ENCODE measurements at regions not wholly inside any gene's neighbourhood (a gene's known extent, or its start where the extent isn't known, plus 50 kb on each side); places are given as distances from the start of the nearest gene placed in this dataset.

- no peak for DNase-seq (ENCODE audit: low read depth, low spot score)
- no peak overlapping the region for H3K4me3 ChIP-seq (ENCODE audit: low read depth, low read length)
- no peak for TF ChIP-seq CTCF (IDR thresholded peaks at IDR 0.05; ENCODE audit: low read depth, low read length)
- in situ Hi-C loops (cut with HindIII; ENCODE audit: low sequenced_read_pairs) = no loop called here
These were observed 119.3 kb downstream of the SIK1 start for GRCh38 chr21:43307677-43308070.

GRCh38 chr21:43306911-43307676 is 119.8 kb downstream of the SIK1 start:
- no peak for TF ChIP-seq CTCF (IDR thresholded peaks at IDR 0.05; ENCODE audit: low read depth, low read length)
- DNase-seq (ENCODE audit: low read depth, low spot score) = peak; percentile 17
- in situ Hi-C loops (cut with HindIII; ENCODE audit: low sequenced_read_pairs) = no loop called here
- H3K4me3 ChIP-seq (ENCODE audit: low read depth, low read length) = no peak overlapping the region

GRCh38 chr21:43306391-43306790 is 120.5 kb downstream of the SIK1 start:
- no peak overlapping the region for H3K4me3 ChIP-seq (ENCODE audit: low read depth, low read length)
- no peak for TF ChIP-seq CTCF (IDR thresholded peaks at IDR 0.05; ENCODE audit: low read depth, low read length)
- no peak for DNase-seq (ENCODE audit: low read depth, low spot score)
- in situ Hi-C loops (cut with HindIII; ENCODE audit: low sequenced_read_pairs) = no loop called here

GRCh38 chr21:43305811-43306311 is 121.1 kb downstream of the SIK1 start:
- no peak for DNase-seq (ENCODE audit: low read depth, low spot score)
- in situ Hi-C loops (cut with HindIII; ENCODE audit: low sequenced_read_pairs) = no loop called here
- no peak overlapping the region for H3K4me3 ChIP-seq (ENCODE audit: low read depth, low read length)
- no peak for TF ChIP-seq CTCF (IDR thresholded peaks at IDR 0.05; ENCODE audit: low read depth, low read length)

- no peak for TF ChIP-seq CTCF (IDR thresholded peaks at IDR 0.05; ENCODE audit: low read depth, low read length)
- H3K4me3 ChIP-seq (ENCODE audit: low read depth, low read length) = no peak overlapping the region
- DNase-seq (ENCODE audit: low read depth, low spot score) = no peak
- in situ Hi-C loops (cut with HindIII; ENCODE audit: low sequenced_read_pairs) = no loop called here
These were observed 121.6 kb downstream of the SIK1 start for GRCh38 chr21:43305336-43305665.

- H3K4me3 ChIP-seq (ENCODE audit: low read depth, low read length) = no peak overlapping the region
- TF ChIP-seq CTCF (IDR thresholded peaks at IDR 0.05; ENCODE audit: low read depth, low read length) = no peak
- DNase-seq (ENCODE audit: low read depth, low spot score) = no peak
- in situ Hi-C loops (cut with HindIII; ENCODE audit: low sequenced_read_pairs) = no loop called here
These were observed 122.2 kb downstream of the SIK1 start for GRCh38 chr21:43304621-43305335.

Data from astrocyte of the spinal cord (primary cell).